ENCODE measurements at regions not wholly inside any gene's neighbourhood (a gene's known extent, or its start where the extent isn't known, plus 50 kb on each side); places are given as distances from the start of the nearest gene placed in this dataset.
"Not testable (repeated sequence)": the region's sequence is repeated elsewhere in the genome, so short reads cannot be mapped to it uniquely, and the experiment has no call there.

- no peak for DNase-seq
Measured at GRCh38 chr7:118420888-118421287, 196.4 kb downstream of the ANKRD7 start.

DNA sequence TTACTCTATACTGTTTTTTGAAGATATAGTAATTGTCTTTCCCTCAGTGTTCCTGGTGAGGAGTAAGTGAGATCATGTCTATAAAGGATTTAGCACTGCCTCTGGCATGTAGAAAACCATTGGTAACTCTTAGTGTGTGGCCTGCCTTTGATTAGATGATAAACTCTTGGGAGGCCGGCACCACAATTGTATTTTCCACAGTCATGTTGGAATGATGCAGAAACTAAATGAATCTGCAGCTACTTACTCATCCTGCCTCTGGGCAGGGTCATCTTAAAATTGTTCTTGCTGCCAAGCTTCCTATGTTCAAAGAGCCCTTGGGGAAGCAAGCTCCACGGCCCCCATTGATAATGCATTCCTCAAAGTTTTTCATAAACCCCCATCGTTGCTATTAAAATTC is 204.6 kb downstream of the ANKRD7 start:
- DNase-seq: no peak

- DNase-seq: no peak
Measured at GRCh38 chr7:118436663-118437062, 212.2 kb downstream of the ANKRD7 start.

- DNase-seq: not testable (repeated sequence)
Measured at GRCh38 chr7:118449030-118449429, 224.5 kb downstream of the ANKRD7 start.

DNA sequence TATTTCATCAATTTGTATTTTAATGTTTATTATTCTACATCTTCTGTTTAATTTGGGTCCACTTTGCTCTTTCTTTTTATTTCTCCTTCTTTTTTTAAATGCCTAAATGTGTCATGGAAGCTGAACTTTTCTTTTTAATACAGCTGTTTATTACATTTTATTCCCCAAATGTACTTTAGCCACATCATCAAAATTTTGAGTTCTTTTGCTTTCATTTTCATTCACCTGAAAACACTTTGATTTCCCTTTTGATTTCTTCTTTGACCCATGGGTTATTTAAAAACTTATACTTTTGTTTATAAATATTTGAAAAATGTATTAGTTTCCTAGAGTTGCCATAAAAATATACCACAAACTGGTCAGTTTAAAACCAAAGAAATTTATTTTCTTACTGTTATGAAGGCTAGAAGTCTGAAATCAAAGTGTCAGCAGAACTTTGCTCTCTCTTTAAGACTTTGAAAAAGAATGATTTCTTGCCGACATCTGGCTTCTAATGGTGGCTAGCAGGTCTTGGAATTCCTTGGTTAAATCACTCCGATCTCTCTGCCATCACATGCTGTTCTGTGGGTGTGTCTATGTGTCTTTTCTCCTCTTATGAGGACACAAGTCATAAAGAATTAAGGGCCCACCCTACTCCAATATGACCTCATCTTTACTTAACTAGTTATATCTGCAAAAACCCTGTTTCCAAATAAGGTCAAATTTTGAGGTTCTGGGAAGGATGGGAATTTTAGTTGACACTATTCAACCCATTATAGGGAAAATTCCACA is 225.5 kb downstream of the ANKRD7 start:
- DNase-seq: no peak

GRCh38 chr7:118452128-118452527 is 227.6 kb downstream of the ANKRD7 start:
- DNase-seq: no peak

DNA sequence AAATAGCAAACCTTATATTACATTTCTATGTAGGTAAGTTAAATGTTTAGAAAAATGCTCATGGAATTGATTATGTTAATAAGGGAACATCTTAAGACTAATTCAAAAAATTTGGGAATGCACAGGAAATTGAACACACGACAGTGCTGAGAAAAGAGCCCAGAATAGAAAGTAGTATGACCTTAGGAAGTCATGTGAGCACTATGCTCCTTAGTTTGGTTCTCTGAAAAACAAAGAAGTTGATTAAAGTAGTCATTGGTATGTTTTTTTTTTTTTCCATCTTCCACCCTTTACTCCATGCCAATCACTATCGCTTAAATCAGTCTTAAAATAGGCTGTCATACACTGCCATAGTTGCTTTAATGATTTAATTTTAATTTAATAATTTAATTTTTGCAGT is 242.9 kb downstream of the ANKRD7 start:
- no peak for DNase-seq

DNA sequence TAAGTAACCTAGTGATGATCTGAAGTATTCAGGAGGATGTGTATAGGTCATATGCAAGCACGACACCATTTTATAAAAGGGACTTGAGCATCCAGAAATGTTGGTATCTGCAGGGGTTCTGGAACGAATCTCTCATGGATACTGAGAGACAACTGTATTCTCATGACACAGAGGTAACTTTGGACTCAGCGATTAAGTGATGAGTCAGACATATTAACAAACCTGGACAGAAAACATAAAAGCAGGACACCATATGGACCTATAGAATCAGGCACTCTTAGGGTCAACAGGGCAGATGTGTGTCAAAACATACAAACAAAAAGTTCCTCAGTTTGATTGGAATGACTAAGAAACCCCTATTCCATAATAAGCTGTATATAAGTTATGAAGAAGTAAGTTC is 248.1 kb downstream of the ANKRD7 start:
- DNase-seq: no peak

DNA sequence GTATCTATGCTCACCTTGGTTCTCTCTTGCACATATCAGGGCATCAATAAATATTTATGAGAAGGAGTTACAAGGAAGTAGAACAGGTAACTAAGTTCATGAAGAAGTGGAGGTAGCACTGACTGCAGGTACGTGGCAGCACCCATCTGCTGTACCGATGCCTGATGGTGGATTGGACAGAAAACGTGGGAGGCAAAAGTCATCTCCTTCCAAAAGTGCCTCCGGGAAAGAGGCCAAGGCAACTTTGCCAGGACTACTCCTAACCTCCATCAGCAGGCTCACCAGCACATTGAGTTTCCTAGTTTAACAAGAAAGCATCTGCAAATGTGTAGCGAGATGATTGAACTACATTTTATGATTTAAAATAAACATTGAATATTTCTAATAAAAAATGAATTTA is 248.8 kb downstream of the ANKRD7 start:
- peak in 1 of 2 experiments; percentile 37 for DNase-seq

- DNase-seq: no peak
Measured at GRCh38 chr7:118476036-118476435, 251.5 kb downstream of the ANKRD7 start.

DNA sequence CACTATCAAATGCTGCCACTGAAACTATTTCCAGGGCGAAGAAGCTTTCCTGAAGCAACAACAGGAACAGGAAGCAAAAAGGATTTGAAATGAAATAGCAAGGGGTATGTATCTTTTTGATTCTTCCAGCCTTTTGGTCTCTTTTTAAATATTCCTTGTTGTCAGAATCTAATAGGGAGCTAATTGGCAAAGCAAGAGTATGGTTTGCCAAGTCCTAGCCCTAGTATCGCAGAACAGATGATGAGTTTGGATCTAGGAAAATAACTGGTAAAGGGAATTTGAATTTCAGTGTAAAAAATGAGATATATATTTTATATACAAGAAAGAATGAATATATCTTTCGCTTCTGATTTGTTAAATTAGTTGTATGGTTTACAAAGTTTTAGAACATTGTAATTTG is 252.5 kb downstream of the ANKRD7 start:
- peak; percentile 27 to 31 for DNase-seq

DNA sequence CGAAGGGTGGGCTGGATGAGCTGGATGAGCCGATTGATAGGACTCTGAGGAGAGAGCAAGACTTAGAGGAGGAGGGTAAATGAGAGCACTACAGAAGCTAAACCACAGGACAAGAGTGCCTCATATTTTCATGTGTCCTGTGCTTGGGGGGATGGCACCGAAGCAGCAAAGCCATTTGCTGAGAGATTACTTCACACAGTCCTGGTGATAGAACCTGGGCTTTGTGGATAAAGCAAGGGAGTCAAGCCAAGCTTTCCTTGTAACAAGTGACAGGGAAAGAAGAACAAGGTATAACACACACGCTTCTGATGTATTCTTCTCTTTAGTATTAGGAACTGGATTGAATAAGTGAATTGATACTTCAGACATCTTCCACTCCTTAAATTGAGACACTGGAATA is 253.7 kb downstream of the ANKRD7 start:
- no peak for DNase-seq

GRCh38 chr7:118478931-118479330 is 254.4 kb downstream of the ANKRD7 start:
- DNase-seq: peak in 1 of 2 experiments; percentile 42

DNA sequence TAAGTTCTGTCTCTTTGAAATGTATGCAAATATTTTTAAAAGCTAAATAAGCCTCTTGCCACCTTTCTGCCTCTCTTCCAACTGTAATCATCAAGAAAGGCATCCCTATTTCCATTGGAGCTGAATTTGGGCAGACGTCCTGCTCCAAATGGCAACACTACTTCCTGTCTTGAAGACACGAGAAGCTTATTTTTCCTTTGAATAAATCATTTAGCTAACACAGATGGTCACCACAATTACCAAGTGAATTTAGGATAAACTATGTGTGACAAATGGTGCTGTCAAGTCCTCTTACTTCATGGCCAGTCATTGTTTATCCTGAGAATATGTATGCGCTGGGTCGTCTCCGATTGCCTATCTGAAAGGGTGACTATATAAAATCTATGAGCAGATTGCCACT is 268.0 kb downstream of the ANKRD7 start:
- peak; percentile 81 to 82 for DNase-seq

DNA sequence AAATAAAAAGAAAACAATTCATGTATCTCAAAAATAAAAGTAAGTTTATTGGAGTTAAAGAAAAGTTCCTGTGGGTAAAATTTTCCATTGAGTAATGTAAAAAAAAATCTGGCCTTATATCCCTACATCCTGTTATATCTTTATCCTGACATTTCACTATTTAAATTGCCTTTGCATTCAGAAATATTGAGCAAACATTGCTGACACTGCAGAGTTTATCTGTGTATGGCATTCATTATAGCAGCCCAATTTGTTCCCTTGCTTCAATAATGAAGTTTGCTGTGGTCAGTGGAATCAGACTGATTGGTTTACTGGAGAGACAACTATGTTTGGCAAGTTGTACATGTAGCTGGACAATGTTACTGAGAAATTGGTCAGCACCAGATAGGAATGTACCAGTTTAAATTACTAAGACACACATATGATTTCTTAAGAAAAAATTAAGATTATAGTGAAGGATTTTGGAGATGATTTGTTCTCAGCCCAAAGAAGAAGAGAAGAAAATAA is 271.7 kb downstream of the ANKRD7 start:
- no peak for DNase-seq

DNA sequence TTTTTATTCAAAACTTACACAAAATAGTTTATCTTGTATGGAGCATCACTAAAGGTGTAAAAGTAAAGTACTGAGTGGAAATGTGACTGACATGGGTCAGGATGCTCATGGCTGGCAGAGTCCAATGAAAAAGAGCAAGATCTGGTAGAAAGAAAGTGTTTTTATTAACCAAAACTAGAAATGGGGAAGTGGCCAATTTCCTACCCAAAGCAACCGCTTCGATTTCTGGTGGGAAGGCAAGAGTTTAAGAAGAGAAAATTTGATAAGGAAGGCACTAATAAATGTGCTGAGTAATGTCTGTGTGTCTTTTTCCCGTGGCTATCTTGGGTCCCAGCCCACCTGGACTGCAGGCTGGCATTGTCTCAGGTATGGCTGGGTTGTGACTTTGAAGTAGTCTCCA is 277.7 kb downstream of the ANKRD7 start:
- DNase-seq: no peak

GRCh38 chr7:118511146-118511545 is 286.6 kb downstream of the ANKRD7 start:
- no peak for DNase-seq

DNA sequence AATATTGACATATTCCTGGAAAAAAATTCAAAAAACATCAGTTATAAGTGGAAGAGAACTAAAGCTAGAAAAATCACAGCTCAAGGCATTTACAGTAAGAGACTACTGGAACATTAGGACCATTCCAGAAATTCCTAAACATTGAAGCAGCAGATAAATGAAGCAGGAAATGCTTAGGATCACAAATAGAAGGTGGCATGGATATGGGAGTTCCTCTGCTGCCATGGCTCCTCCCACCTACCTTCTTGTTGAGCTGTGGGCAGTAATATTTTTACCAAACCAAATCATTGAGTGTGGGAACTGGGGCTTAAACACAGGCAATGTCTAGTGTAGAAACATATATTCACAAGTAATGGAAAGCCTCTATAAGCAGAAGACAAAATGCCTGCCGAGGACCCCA is 292.8 kb downstream of the ANKRD7 start:
- DNase-seq: no peak

- DNase-seq: no peak
Measured at GRCh38 chr7:118525020-118525419, 300.5 kb downstream of the ANKRD7 start.

GRCh38 chr7:118531566-118531965 is 307.1 kb downstream of the ANKRD7 start:
- no peak for DNase-seq

- DNase-seq: no peak
Measured at GRCh38 chr7:118559207-118559606, 334.7 kb downstream of the ANKRD7 start.

- no peak for DNase-seq
Measured at GRCh38 chr7:118563311-118563710, 338.8 kb downstream of the ANKRD7 start.

DNA sequence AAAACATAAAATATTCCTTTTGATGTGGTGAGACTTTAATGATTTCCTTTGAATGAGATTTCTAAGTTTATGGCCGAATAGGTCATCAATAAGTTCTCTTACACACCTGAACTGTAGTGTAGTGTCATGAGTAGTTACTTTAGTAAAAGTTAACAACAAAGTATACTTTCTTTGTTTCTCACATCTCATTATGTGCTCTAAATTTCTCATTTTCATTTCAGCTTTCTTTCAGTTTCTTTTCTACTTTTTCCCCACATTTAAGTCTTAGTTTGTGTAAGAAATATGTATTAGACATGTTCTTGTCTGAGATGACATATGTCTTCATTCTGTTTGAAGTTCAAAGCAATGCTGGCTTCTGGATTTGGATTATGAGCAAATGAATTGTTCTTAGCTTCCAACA is 348.1 kb downstream of the ANKRD7 start:
- DNase-seq: no peak

DNA sequence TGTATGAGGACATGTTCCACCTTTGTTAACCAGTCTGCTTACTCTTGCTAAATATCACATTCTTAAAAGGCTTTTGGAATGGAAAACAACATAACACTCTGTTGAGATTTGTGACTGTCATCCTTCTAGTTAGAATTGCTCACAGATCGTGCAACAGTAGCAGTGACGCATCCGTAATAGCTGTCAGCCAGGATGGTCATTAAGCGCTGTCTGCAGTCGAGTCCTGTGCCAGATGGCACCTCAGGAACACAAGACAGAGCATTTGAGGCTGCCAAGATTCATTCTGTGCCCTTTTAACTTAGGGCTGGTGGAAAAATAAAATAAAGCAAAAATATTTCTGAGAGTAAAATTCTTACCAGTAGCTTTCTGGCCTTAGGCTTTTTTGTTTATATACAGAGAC is 348.6 kb downstream of the ANKRD7 start:
- peak; percentile 87 to 95 for DNase-seq

- no peak for DNase-seq
Measured at GRCh38 chr7:118575393-118575948, 351.0 kb downstream of the ANKRD7 start.
